ENCODE measurements at regions not wholly inside any gene's neighbourhood (a gene's known extent, or its start where the extent isn't known, plus 50 kb on each side); places are given as distances from the start of the nearest gene placed in this dataset.
"Not testable (repeated sequence)": the region's sequence is repeated elsewhere in the genome, so short reads cannot be mapped to it uniquely, and the experiment has no call there.

DNA sequence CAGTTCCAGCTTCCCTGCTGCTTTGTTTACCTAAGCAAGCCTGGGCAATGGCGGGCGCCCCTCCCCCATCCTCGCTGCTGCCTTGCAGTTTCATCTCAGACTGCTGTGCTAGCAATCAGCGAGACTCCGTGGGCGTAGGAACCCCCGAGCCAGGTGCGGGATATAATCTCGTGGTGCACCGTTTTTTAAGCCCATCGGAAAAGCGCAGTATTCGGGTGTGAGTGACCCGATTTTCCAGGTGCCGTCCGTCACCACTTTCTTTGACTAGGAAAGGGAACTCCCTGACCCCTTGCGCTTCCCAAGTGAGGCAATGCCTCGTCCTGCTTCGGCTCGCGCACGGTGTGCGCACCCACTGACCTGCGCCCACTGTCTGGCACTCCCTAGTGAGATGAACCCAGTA is 914.7 kb downstream of the AMY1C start:
- not testable (repeated sequence) for H3K36me3 Mint-ChIP-seq, ATAC-seq, H3K27ac Mint-ChIP-seq, H3K4me3 Mint-ChIP-seq, H3K9me3 Mint-ChIP-seq, H3K4me1 Mint-ChIP-seq
- peaks cover 13% of the 10 kb centered on the region for H3K27me3 Mint-ChIP-seq

DNA sequence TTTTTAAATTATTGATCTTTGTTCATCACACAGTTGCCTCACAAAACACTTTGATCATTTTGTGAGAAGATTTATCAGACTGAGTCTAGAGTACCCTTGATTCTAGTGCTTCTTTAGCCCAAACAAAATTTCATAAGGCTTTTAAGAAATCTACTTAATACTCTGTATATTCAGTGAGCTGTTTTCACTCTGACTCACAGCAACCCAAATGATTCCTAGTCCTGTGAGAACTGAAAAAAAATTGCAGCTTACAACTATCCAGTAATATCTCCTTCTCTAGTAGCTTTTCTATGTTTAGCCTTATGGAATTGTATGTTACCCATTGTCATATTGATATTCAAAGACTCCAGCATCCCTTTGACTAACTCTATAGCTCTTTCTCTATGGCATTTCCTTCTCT is 915.6 kb downstream of the AMY1C start:
- peaks cover 13% of the 10 kb centered on the region for H3K27me3 Mint-ChIP-seq
- H3K4me3 Mint-ChIP-seq = no peak overlapping the region
- H3K27ac Mint-ChIP-seq = no peak overlapping the region
- H3K9me3 Mint-ChIP-seq = peaks cover 4% of the 10 kb centered on the region
- no peaks in the 10 kb centered on the region for H3K36me3 Mint-ChIP-seq
- ATAC-seq = no peak
- no peaks in the 10 kb centered on the region for H3K4me1 Mint-ChIP-seq

- no peak for ATAC-seq
- H3K4me1 Mint-ChIP-seq = no peaks in the 10 kb centered on the region
- no peaks in the 10 kb centered on the region for H3K9me3 Mint-ChIP-seq
- H3K4me3 Mint-ChIP-seq = no peak overlapping the region
- no peaks in the 10 kb centered on the region for H3K27me3 Mint-ChIP-seq
- H3K27ac Mint-ChIP-seq = no peak overlapping the region
- no peaks in the 10 kb centered on the region for H3K36me3 Mint-ChIP-seq
Observed at GRCh38 chr1:104671684-104672353, 922.1 kb downstream of the AMY1C start.

DNA sequence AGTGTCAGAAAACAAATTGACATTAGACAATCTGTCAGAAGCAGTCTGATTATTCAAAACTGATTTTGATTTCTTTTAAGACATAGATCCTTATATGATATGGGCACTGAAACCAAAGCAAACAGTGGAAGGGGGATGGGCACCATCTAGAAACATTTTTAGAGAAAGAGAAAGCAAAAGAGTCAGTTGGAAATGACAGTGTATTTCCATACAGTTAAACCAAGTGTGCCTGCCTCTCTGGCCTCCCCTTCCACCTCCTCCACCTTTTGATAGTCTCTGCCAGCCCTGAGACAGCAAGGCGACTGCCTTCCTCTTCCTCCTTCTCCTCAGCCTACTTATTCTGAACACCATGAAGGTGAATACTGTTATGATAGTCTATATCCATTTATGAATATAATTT is 949.7 kb downstream of the AMY1C start:
- Mint-ChIP-seq H3K27me3 (no peaks in the 10 kb centered on the region), H3K27ac (no peak overlapping the region), H3K4me1 (no peaks in the 10 kb centered on the region), H3K36me3 (no peaks in the 10 kb centered on the region), H3K4me3 (no peak overlapping the region), H3K9me3 (peaks cover 6% of the 10 kb centered on the region)
- no peak for ATAC-seq

DNA sequence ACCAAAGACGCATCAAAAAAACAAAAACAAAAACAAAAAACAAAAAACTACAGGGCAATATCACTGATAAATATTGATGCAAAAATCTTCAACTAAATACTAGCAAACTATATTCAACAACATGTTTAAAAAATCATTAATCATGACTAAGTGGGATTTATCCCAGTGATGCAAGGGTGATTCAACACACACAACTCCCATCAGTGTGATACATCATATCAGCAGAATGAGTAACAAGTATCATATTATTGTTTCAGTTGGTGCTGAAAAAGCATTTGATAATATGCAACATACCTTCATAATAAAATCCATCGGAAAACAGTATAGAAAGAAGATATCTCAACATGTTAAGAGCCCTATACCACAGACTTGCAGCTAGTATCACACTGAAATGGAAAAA is 953.0 kb downstream of the AMY1C start:
- peaks cover 13% of the 10 kb centered on the region for H3K9me3 Mint-ChIP-seq
- no peaks in the 10 kb centered on the region for H3K27me3 Mint-ChIP-seq
- no peak overlapping the region for H3K4me3 Mint-ChIP-seq
- no peak for ATAC-seq
- H3K4me1 Mint-ChIP-seq = peaks cover 6% of the 10 kb centered on the region
- no peak overlapping the region for H3K27ac Mint-ChIP-seq
- H3K36me3 Mint-ChIP-seq = peaks cover 5% of the 10 kb centered on the region

GRCh38 chr1:104706631-104707147 is 957.0 kb downstream of the AMY1C start:
- Mint-ChIP-seq H3K27ac (no peak overlapping the region), H3K9me3 (peaks cover 13% of the 10 kb centered on the region), H3K36me3 (peaks cover 5% of the 10 kb centered on the region), H3K4me3 (no peak overlapping the region), H3K27me3 (no peaks in the 10 kb centered on the region), H3K4me1 (peaks cover 6% of the 10 kb centered on the region)
- ATAC-seq = no peak

GRCh38 chr1:104718752-104719151 is 969.1 kb downstream of the AMY1C start:
- no peaks in the 10 kb centered on the region for H3K4me1 Mint-ChIP-seq
- peaks cover 9% of the 10 kb centered on the region for H3K27me3 Mint-ChIP-seq
- H3K36me3 Mint-ChIP-seq = no peaks in the 10 kb centered on the region
- no peak for ATAC-seq
- no peaks in the 10 kb centered on the region for H3K9me3 Mint-ChIP-seq
- H3K4me3 Mint-ChIP-seq = no peak overlapping the region
- no peak overlapping the region for H3K27ac Mint-ChIP-seq

GRCh38 chr1:104720741-104721140 is 971.0 kb downstream of the AMY1C start:
- H3K27me3 Mint-ChIP-seq = no peaks in the 10 kb centered on the region

DNA sequence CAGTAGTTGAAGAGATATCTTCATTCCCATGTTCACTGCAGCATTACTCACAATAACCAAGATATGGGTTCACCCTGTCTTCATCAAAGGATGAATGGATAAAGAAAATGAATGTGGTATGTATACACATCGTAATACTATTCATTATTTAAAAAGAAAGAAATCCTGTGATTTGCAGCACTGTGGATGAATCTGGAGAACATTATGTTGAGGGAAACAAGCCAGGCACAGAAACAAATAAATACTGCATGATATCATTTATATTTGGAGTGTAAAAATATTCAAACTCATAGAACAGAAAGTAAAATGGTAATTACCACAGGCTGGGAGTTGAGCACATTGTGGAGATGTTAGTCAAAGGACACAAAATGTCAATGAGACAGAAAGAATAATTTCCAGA is 977.2 kb downstream of the AMY1C start:
- no peak for ATAC-seq
- no peak overlapping the region for H3K4me3 Mint-ChIP-seq
- H3K4me1 Mint-ChIP-seq = no peaks in the 10 kb centered on the region
- no peaks in the 10 kb centered on the region for H3K36me3 Mint-ChIP-seq
- H3K27me3 Mint-ChIP-seq = no peaks in the 10 kb centered on the region
- no peak overlapping the region for H3K27ac Mint-ChIP-seq
- peaks cover 3% of the 10 kb centered on the region for H3K9me3 Mint-ChIP-seq

More at GRCh38 chr1:104720741-104721140, 971.0 kb downstream of the AMY1C start:
- no peak for ATAC-seq
- H3K4me1 Mint-ChIP-seq = no peaks in the 10 kb centered on the region
- peaks cover 3% of the 10 kb centered on the region for H3K9me3 Mint-ChIP-seq
- no peak overlapping the region for H3K4me3 Mint-ChIP-seq
- no peak overlapping the region for H3K27ac Mint-ChIP-seq
- no peaks in the 10 kb centered on the region for H3K36me3 Mint-ChIP-seq

DNA sequence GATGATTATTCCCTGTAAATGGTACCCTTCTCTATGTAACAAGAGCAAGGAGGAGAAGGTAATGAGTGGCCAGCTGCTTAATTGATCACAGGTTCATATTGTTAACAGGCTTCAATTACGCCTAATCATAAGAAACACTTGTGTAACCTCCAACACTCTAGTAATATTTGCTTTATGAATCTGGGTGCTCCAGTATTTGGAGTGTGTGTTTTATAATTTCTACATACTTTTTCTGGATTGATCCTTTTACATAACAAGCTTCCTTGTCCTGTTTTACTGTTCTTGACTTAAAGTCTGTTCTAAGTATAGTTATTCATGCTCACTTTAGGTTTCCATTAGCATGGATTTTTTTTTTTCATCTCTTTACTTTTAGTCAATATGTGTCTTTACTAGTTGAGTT is 984.2 kb downstream of the AMY1C start:
- no peak for ATAC-seq
- Mint-ChIP-seq H3K4me3 (no peak overlapping the region), H3K36me3 (no peaks in the 10 kb centered on the region), H3K9me3 (no peaks in the 10 kb centered on the region), H3K27me3 (no peaks in the 10 kb centered on the region), H3K27ac (no peak overlapping the region), H3K4me1 (no peaks in the 10 kb centered on the region)

GRCh38 chr1:104745875-104746274 is 996.2 kb downstream of the AMY1C start:
- H3K27me3 Mint-ChIP-seq = no peaks in the 10 kb centered on the region

GRCh38 chr1:104746994-104747393 is 997.3 kb downstream of the AMY1C start:
- H3K9me3 Mint-ChIP-seq = no peaks in the 10 kb centered on the region
- H3K27ac Mint-ChIP-seq = peak overlapping the region; percentile 25
- no peaks in the 10 kb centered on the region for H3K27me3 Mint-ChIP-seq
- H3K4me1 Mint-ChIP-seq = peaks cover 8% of the 10 kb centered on the region
- H3K4me3 Mint-ChIP-seq = no peak overlapping the region
- no peaks in the 10 kb centered on the region for H3K36me3 Mint-ChIP-seq
- no peak for ATAC-seq

More at GRCh38 chr1:104745875-104746274, 996.2 kb downstream of the AMY1C start:
- H3K4me1 Mint-ChIP-seq = peaks cover 6% of the 10 kb centered on the region
- H3K36me3 Mint-ChIP-seq = no peaks in the 10 kb centered on the region
- no peak for ATAC-seq
- H3K27ac Mint-ChIP-seq = peak overlapping the region; percentile 8
- H3K9me3 Mint-ChIP-seq = no peaks in the 10 kb centered on the region
- H3K4me3 Mint-ChIP-seq = no peak overlapping the region

DNA sequence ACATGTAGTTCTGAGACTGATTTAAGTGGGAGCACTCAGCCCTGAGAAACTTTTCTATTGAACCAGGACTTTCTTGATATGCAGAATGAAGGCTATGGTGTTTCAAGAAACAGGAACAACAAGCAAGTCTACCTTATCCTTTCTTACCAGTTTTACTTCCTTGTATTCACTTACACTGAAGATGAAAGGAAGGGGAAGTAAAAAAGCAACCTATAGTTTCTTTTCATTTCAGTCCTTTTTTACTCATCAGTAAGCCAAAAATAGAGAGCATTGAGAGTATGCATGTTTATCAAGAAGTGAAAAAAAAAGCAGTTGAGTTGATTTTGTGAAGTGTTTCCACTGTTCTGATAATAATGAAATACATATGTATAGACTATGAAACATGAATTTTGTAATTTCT is 1010.3 kb downstream of the AMY1C start:
- H3K27ac Mint-ChIP-seq = peak overlapping the region; percentile 34
- no peaks in the 10 kb centered on the region for H3K36me3 Mint-ChIP-seq
- peaks cover 55% of the 10 kb centered on the region for H3K4me1 Mint-ChIP-seq
- H3K9me3 Mint-ChIP-seq = peaks cover 3% of the 10 kb centered on the region
- H3K27me3 Mint-ChIP-seq = no peaks in the 10 kb centered on the region
- no peak overlapping the region for H3K4me3 Mint-ChIP-seq
- ATAC-seq = peak; percentile 94

- Mint-ChIP-seq H3K4me3 (no peak overlapping the region), H3K9me3 (peaks cover 3% of the 10 kb centered on the region), H3K27me3 (no peaks in the 10 kb centered on the region), H3K4me1 (peaks cover 59% of the 10 kb centered on the region), H3K36me3 (no peaks in the 10 kb centered on the region), H3K27ac (peak overlapping the region; percentile 40)
- ATAC-seq = no peak
Observed at GRCh38 chr1:104761961-104762570, 1012.4 kb downstream of the AMY1C start.

DNA sequence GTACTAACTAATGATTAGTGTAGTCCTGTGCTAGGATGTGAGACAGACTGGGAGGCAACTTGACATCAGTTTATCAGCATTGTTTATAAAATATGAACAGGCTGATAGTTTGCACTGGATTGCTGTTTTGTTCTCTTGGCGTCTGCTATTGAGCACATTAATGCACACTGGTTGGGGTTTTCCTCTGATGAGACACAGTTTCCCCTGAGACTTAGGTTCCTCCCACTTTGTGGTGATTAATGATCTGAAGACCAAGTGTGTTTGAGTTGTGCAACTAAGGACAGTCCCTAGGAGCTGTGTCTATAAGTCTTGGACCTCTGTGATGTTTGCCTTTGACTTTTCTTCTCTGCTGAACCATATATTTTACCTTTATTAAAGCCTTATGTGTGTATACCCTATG is 1015.4 kb downstream of the AMY1C start:
- ATAC-seq = peak; percentile 98
- peak overlapping the region; percentile 69 for H3K27ac Mint-ChIP-seq
- no peaks in the 10 kb centered on the region for H3K36me3 Mint-ChIP-seq
- no peak overlapping the region for H3K4me3 Mint-ChIP-seq
- no peaks in the 10 kb centered on the region for H3K9me3 Mint-ChIP-seq
- H3K4me1 Mint-ChIP-seq = peaks cover 44% of the 10 kb centered on the region
- H3K27me3 Mint-ChIP-seq = no peaks in the 10 kb centered on the region

- Mint-ChIP-seq H3K27me3 (no peaks in the 10 kb centered on the region), H3K9me3 (no peaks in the 10 kb centered on the region), H3K4me1 (peaks cover 27% of the 10 kb centered on the region), H3K4me3 (no peak overlapping the region), H3K36me3 (no peaks in the 10 kb centered on the region), H3K27ac (no peak overlapping the region)
- no peak for ATAC-seq
Observed at GRCh38 chr1:104768466-104768865, 1018.8 kb downstream of the AMY1C start.

Data from stimulated activated memory B cell treated with anti-CD40 and anti-IgM and Interleukin-4, amounts not matched to agents 10 μg/mL and 1 μg/mL and 100 μg/mL, for 72 hours (primary cell).